IMR-90 (cell line): ENCODE measurements at regions not wholly inside any gene's neighbourhood (a gene's known extent, or its start where the extent isn't known, plus 50 kb on each side); places are given as distances from the start of the nearest gene placed in this dataset.

Experiments used
- CEBPB ChIP-seq: IDR thresholded peaks from 2 replicates; pipeline ENCODE4 v1.6.1; 2012; ENCODE audit warnings: low read depth, low read length, improper control_type of control experiment
- MXI1 ChIP-seq: IDR thresholded peaks from 2 replicates; pipeline ENCODE4 v1.6.1; 2012; ENCODE audit warnings: low read depth, mild to moderate bottlenecking, low read length, moderate library complexity, borderline replicate concordance
- NFE2L2 ChIP-seq: fragments of 150-350 bp; IDR thresholded peaks from 2 replicates; pipeline ENCODE4 v1.6.1; 2016; ENCODE audit warnings: low read depth, mild to moderate bottlenecking, low read length
- POLR2A ChIP-seq: IDR thresholded peaks from 2 replicates; pipeline ENCODE4 v1.6.1; 2012; ENCODE audit warnings: mild to moderate bottlenecking, low read depth, low read length
- TF ChIP-seq, protein P1 (sequence below): conservative IDR thresholded peaks from 2 replicates; pipeline ENCODE4 v1.5.1; 2012; ENCODE audit warnings: mild to moderate bottlenecking, low read depth, low read length, improper control_type of control experiment

- TF ChIP-seq, protein P1, sequence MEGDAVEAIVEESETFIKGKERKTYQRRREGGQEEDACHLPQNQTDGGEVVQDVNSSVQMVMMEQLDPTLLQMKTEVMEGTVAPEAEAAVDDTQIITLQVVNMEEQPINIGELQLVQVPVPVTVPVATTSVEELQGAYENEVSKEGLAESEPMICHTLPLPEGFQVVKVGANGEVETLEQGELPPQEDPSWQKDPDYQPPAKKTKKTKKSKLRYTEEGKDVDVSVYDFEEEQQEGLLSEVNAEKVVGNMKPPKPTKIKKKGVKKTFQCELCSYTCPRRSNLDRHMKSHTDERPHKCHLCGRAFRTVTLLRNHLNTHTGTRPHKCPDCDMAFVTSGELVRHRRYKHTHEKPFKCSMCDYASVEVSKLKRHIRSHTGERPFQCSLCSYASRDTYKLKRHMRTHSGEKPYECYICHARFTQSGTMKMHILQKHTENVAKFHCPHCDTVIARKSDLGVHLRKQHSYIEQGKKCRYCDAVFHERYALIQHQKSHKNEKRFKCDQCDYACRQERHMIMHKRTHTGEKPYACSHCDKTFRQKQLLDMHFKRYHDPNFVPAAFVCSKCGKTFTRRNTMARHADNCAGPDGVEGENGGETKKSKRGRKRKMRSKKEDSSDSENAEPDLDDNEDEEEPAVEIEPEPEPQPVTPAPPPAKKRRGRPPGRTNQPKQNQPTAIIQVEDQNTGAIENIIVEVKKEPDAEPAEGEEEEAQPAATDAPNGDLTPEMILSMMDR: no peak
- no peak for TF ChIP-seq CEBPB
- no peak for TF ChIP-seq MXI1
- no peak for TF ChIP-seq POLR2A
- no peak for TF ChIP-seq NFE2L2
Observed at GRCh38 chr3:64919934-64920333, 232.1 kb upstream of the ADAMTS9 start.
